H1 (cell line): ENCODE measurements at regions not wholly inside any gene's neighbourhood (a gene's known extent, or its start where the extent isn't known, plus 50 kb on each side); places are given as distances from the start of the nearest gene placed in this dataset.

Source experiments
- CTCF ChIA-PET: fragments of 300-600 bp; sonication (Branson Sonifier 250); formaldehyde crosslinking; loops from one replicate; lab custom pipeline; 2021; ENCODE audit not compliant: partially characterized antibody; lab: Charles Lee
- POLR2A ChIA-PET: fragments of 300-600 bp; sonication (Branson Sonifier 250); formaldehyde crosslinking; loops from one replicate; lab custom pipeline; 2021; ENCODE audit warnings: inconsistent platforms; ENCODE audit not compliant: partially characterized antibody; lab: Charles Lee
- DNase-seq, 2 experiments: peaks; one replicate each; pipeline versions ENCODE4 v3.0.0 to v3.0.0-alpha.2; 2010 to 2022; ENCODE audit warnings: low spot score in 2 of 2, low read depth in 1 of 2, mixed read lengths in 1 of 2
- FAIRE-seq: peaks from 2 replicates; lab custom pipeline; 2011; peaks lifted over from hg19 to GRCh38; lab: Jason Lieb, UNC
- H2AFZ ChIP-seq: 2 replicates; pipeline ENCODE4 v1.8.1; 2012; ENCODE audit warnings: low read length, inconsistent platforms
- H2AK5ac ChIP-seq: 2 replicates; pipeline ENCODE4 v1.6.1; 2013; ENCODE audit warnings: low read depth, low read length
- H2BK120ac ChIP-seq: replicated peaks from 2 replicates; pipeline ENCODE3; 2013; ENCODE audit warnings: low read depth, low read length, inconsistent platforms
- H2BK12ac ChIP-seq: 2 replicates; pipeline ENCODE4 v1.6.1; 2013; ENCODE audit warnings: low read depth, low read length
- H2BK15ac ChIP-seq: 2 replicates; pipeline ENCODE4 v1.6.1; 2013; ENCODE audit warnings: low read length
- H2BK20ac ChIP-seq: 2 replicates; pipeline ENCODE4 v1.6.1; 2013; ENCODE audit warnings: low read length
- H2BK5ac ChIP-seq: 2 replicates; pipeline ENCODE4 v1.6.1; 2013; ENCODE audit warnings: low read depth, low read length
- H3K14ac ChIP-seq: 2 replicates; pipeline ENCODE4 v1.6.1; 2013; ENCODE audit warnings: inconsistent platforms; ENCODE audit not compliant: insufficient read length
- H3K18ac ChIP-seq: 2 replicates; pipeline ENCODE4 v1.6.1; 2013; ENCODE audit warnings: low read length; ENCODE audit errors: extremely low read depth
- H3K23ac ChIP-seq: 2 replicates; pipeline ENCODE4 v1.6.1; 2013; ENCODE audit warnings: inconsistent platforms; ENCODE audit not compliant: insufficient read length
- H3K23me2 ChIP-seq: 2 replicates; pipeline ENCODE4 v1.6.1; 2013; ENCODE audit warnings: low read depth, low read length
- H3K27ac ChIP-seq: 2 replicates; pipeline ENCODE4 v1.6.1; 2011; ENCODE audit warnings: low read depth, low read length, inconsistent platforms
- H3K27me3 ChIP-seq, 4 experiments: replicated peaks in 1 of 4; 1 replicate in 1 of 4; 2 replicates in 3 of 4; pipeline versions ENCODE4 v1.6.1 to v1.8.1; 2011 to 2013; ENCODE audit warnings: low read length in 3 of 4, mild to moderate bottlenecking in 3 of 4, inconsistent platforms in 2 of 4, mixed read lengths in 2 of 4, moderate library complexity in 1 of 4; ENCODE audit not compliant: control insufficient read depth in 3 of 4, insufficient read depth in 3 of 4; ENCODE audit errors: extremely low read depth in 1 of 4
- H3K36me3 ChIP-seq, 4 experiments: 2 replicates each; pipeline versions ENCODE4 v1.6.1 to v1.8.1; 2011 to 2013; ENCODE audit warnings: mild to moderate bottlenecking in 4 of 4, low read length in 3 of 4, moderate library complexity in 2 of 4, control low read depth in 1 of 4, inconsistent platforms in 1 of 4; ENCODE audit not compliant: insufficient read depth in 4 of 4, control insufficient read depth in 2 of 4
- H3K4ac ChIP-seq: replicated peaks from 2 replicates; pipeline ENCODE3; 2013; ENCODE audit warnings: low read length, low read depth, mixed read lengths, inconsistent platforms; ENCODE audit not compliant: insufficient read length
- H3K4me1 ChIP-seq, 4 experiments: replicated peaks in 1 of 4; 1 replicate in 1 of 4; 2 replicates in 3 of 4; pipeline versions ENCODE4 v1.6.1 to v1.8.1; 2011 to 2013; ENCODE audit warnings: low read length in 3 of 4, inconsistent platforms in 2 of 4, mixed read lengths in 1 of 4; ENCODE audit not compliant: insufficient read depth in 4 of 4, control insufficient read depth in 3 of 4
- H3K4me2 ChIP-seq, 2 experiments: 2 replicates each; pipeline versions ENCODE4 v1.6.1 to v1.8.1; 2011 to 2013; ENCODE audit warnings: low read depth in 2 of 2, low read length in 2 of 2, control low read depth in 1 of 2, inconsistent platforms in 1 of 2, mild to moderate bottlenecking in 1 of 2; ENCODE audit not compliant: insufficient read depth in 1 of 2
- H3K4me3 ChIP-seq, 4 experiments: fragments of 200-600, 300-600 bp in 1 of 4; sonication (generic), shearing (Covaris generic), sonication (Bioruptor Twin) in 1 of 4; 2 replicates each; pipeline versions ENCODE4 v1.5.1 to v1.8.1; 2011 to 2016; ENCODE audit warnings: low read length in 4 of 4, low read depth in 3 of 4, control low read depth in 2 of 4, inconsistent platforms in 2 of 4, mild to moderate bottlenecking in 2 of 4, mixed read lengths in 1 of 4, moderate library complexity in 1 of 4; ENCODE audit not compliant: insufficient read depth in 2 of 4; ENCODE audit errors: extremely low read depth in 1 of 4
- H3K56ac ChIP-seq: replicated peaks from 2 replicates; pipeline ENCODE3; 2013; ENCODE audit warnings: low read depth, mild to moderate bottlenecking, mixed read lengths, low read length, inconsistent platforms; ENCODE audit not compliant: insufficient read length
- H3K79me1 ChIP-seq: 2 replicates; pipeline ENCODE4 v1.6.1; 2013; ENCODE audit warnings: low read depth, low read length, control low read depth
- H3K79me2 ChIP-seq, 2 experiments: 2 replicates each; pipeline versions ENCODE4 v1.6.1 to v1.8.1; 2012 to 2013; ENCODE audit warnings: low read length in 2 of 2, mild to moderate bottlenecking in 2 of 2, inconsistent platforms in 1 of 2; ENCODE audit not compliant: insufficient read depth in 2 of 2, control insufficient read depth in 1 of 2
- H3K9ac ChIP-seq, 4 experiments: replicated peaks in 1 of 4; 1 replicate in 1 of 4; 2 replicates in 3 of 4; pipeline versions ENCODE4 v1.6.1 to v1.8.1; 2011 to 2013; ENCODE audit warnings: low read depth in 3 of 4, low read length in 3 of 4, control low read depth in 2 of 4, mild to moderate bottlenecking in 2 of 4, moderate library complexity in 2 of 4, inconsistent platforms in 1 of 4; ENCODE audit errors: extremely low read depth in 1 of 4
- H3K9me3 ChIP-seq, 2 experiments: 2 replicates each; pipeline versions ENCODE4 v1.6.1 to v1.8.1; 2012 to 2013; ENCODE audit warnings: mild to moderate bottlenecking in 2 of 2, moderate library complexity in 2 of 2, control low read depth in 1 of 2, inconsistent platforms in 1 of 2, low read depth in 1 of 2, low read length in 1 of 2, mixed read lengths in 1 of 2; ENCODE audit not compliant: insufficient read depth in 2 of 2
- H4K20me1 ChIP-seq, 2 experiments: replicated peaks in 1 of 2; 2 replicates each; pipeline versions ENCODE3 to v1.8.1; 2011 to 2013; ENCODE audit warnings: inconsistent platforms in 2 of 2, low read length in 2 of 2, mild to moderate bottlenecking in 1 of 2; ENCODE audit not compliant: insufficient read depth in 2 of 2, control insufficient read depth in 1 of 2
- H4K5ac ChIP-seq: 2 replicates; pipeline ENCODE4 v1.6.1; 2013; ENCODE audit warnings: low read length, low read depth, mixed read lengths, inconsistent platforms; ENCODE audit not compliant: insufficient read length
- H4K8ac ChIP-seq: 2 replicates; pipeline ENCODE4 v1.8.0; 2013; ENCODE audit warnings: mild to moderate bottlenecking, moderate library complexity, low read length, inconsistent platforms; ENCODE audit not compliant: insufficient read depth; ENCODE audit errors: extremely low read depth
- H4K91ac ChIP-seq: replicated peaks from 2 replicates; pipeline ENCODE3; 2013; ENCODE audit warnings: low read length, mixed read lengths, inconsistent platforms; ENCODE audit not compliant: insufficient read length
- BACH1 ChIP-seq: IDR thresholded peaks from 2 replicates; pipeline ENCODE4 v1.6.1; 2012; ENCODE audit warnings: low read length, improper control_type of control experiment
- EP300 ChIP-seq, 2 experiments: IDR thresholded peaks; 1 replicate in 1 of 2; 2 replicates in 1 of 2; pipeline ENCODE4 v1.6.1; 2011 to 2012; ENCODE audit warnings: low read depth in 2 of 2, low read length in 2 of 2, mild to moderate bottlenecking in 2 of 2, borderline replicate concordance in 1 of 2, inconsistent platforms in 1 of 2, moderate library complexity in 1 of 2
- FOSL1 ChIP-seq: IDR thresholded peaks from 2 replicates; pipeline ENCODE4 v1.6.1; 2011; ENCODE audit warnings: mild to moderate bottlenecking, low read depth, low read length, moderate library complexity; ENCODE audit not compliant: insufficient read depth
- GTF2F1 ChIP-seq: IDR thresholded peaks from 2 replicates; pipeline ENCODE4 v1.6.1; 2012; ENCODE audit warnings: low read depth, low read length, improper control_type of control experiment, borderline replicate concordance
- HDAC6 ChIP-seq: IDR thresholded peaks from one replicate; pipeline ENCODE4 v1.7.1; 2012; ENCODE audit warnings: low read depth, mild to moderate bottlenecking, inconsistent platforms, low read length, moderate library complexity
- JUND ChIP-seq: IDR thresholded peaks from 2 replicates; pipeline ENCODE4 v1.6.1; 2011; ENCODE audit warnings: mild to moderate bottlenecking, improper control_type of control experiment, low read length
- KDM1A ChIP-seq: fragments of 200-600, 300-600 bp; sonication (generic); IDR thresholded peaks from 2 replicates; pipeline ENCODE4 v1.7.1; 2016; ENCODE audit warnings: mild to moderate bottlenecking, low read length, borderline replicate concordance
- NANOG ChIP-seq: IDR thresholded peaks from 2 replicates; pipeline ENCODE4 v1.6.1; 2011; ENCODE audit warnings: low read length, low read depth, mild to moderate bottlenecking, inconsistent platforms; ENCODE audit not compliant: insufficient read depth, poor library complexity, severe bottlenecking
- RXRA ChIP-seq: IDR thresholded peaks from 2 replicates; pipeline ENCODE4 v1.6.1; 2011; ENCODE audit warnings: low read depth, mild to moderate bottlenecking, low read length, moderate library complexity; ENCODE audit not compliant: insufficient read depth
- SP1 ChIP-seq: IDR thresholded peaks from 2 replicates; pipeline ENCODE4 v1.6.1; 2011; ENCODE audit warnings: low read depth, low read length
- SP2 ChIP-seq: IDR thresholded peaks from 2 replicates; pipeline ENCODE4 v1.6.1; 2012; ENCODE audit warnings: mild to moderate bottlenecking, low read length, inconsistent platforms
- TBP ChIP-seq: IDR thresholded peaks from 2 replicates; pipeline ENCODE4 v1.6.1; 2011; ENCODE audit warnings: low read depth, low read length, improper control_type of control experiment
- YY1 ChIP-seq: IDR thresholded peaks from 2 replicates; pipeline ENCODE4 v1.6.1; 2011; ENCODE audit warnings: low read depth, mild to moderate bottlenecking, low read length
- WGBS, 2 experiments: shearing (Covaris generic) in 1 of 2; methylation state at CpG; one replicate each; pipeline versions ENCODE4 v1.1.6 to v1.1.7; 2013 to 2015; ENCODE audit warnings: low lambda C conversion rate in 2 of 2, mixed read lengths in 2 of 2, inconsistent platforms in 1 of 2, low coverage in 1 of 2, missing lambda C conversion rate in 1 of 2; ENCODE audit not compliant: insufficient replicate concordance in 2 of 2, insufficient coverage in 1 of 2, insufficient read length in 1 of 2; ENCODE audit errors: extremely low coverage in 1 of 2, missing lambda C conversion rate in 1 of 2; 5-methylcytosine and 5-hydroxymethylcytosine counted together
- TF ChIP-seq, protein P1 (sequence below): IDR thresholded peaks from 2 replicates; pipeline ENCODE4 v1.6.1; 2012; ENCODE audit warnings: low read length, inconsistent platforms

GRCh38 chr6:10028222-10028621, 386.7 kb downstream of the TFAP2A start:
- H3K56ac ChIP-seq, result no peak overlapping the region
- H2BK120ac ChIP-seq, result no peak overlapping the region
- H4K20me1 ChIP-seq, result no peaks in the 10 kb centered on the region
- H3K27ac ChIP-seq, result no peak overlapping the region
- H3K36me3 ChIP-seq, result no peaks in the 10 kb centered on the region
- no peaks in the 10 kb centered on the region for H3K79me1 ChIP-seq
- no peaks in the 10 kb centered on the region; the same call in 1 of the 2 replicates for H3K23me2 ChIP-seq
- H3K4me2 ChIP-seq, result no peak overlapping the region
- no peak overlapping the region for H4K91ac ChIP-seq
- H3K14ac ChIP-seq, result no peak overlapping the region
- FAIRE-seq, result no peak
- no peaks in the 10 kb centered on the region for H3K27me3 ChIP-seq
- no peak overlapping the region for H2BK5ac ChIP-seq
- CTCF ChIA-PET, result interaction anchor here (1.9 kb wide), 1 partner anchor 11 kb away, joined by 5 read pairs; no protein-coding TSS in a partner anchor
- H3K4ac ChIP-seq, result no peak overlapping the region
- TF ChIP-seq JUND, result no peak
- TF ChIP-seq, protein P1, sequence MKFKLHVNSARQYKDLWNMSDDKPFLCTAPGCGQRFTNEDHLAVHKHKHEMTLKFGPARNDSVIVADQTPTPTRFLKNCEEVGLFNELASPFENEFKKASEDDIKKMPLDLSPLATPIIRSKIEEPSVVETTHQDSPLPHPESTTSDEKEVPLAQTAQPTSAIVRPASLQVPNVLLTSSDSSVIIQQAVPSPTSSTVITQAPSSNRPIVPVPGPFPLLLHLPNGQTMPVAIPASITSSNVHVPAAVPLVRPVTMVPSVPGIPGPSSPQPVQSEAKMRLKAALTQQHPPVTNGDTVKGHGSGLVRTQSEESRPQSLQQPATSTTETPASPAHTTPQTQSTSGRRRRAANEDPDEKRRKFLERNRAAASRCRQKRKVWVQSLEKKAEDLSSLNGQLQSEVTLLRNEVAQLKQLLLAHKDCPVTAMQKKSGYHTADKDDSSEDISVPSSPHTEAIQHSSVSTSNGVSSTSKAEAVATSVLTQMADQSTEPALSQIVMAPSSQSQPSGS, result no peak
- TF ChIP-seq YY1, result no peak
- no peak for TF ChIP-seq TBP
- no peak for TF ChIP-seq FOSL1
- TF ChIP-seq SP1, result no peak
- no peak for TF ChIP-seq EP300 (IDR thresholded peaks at IDR 0.05; ENCODE audit: borderline replicate concordance in 1 of 2, low read depth in 2 of 2, low read length in 2 of 2)
- TF ChIP-seq GTF2F1, result no peak
- TF ChIP-seq HDAC6, result no peak
- TF ChIP-seq SP2, result no peak
- no peak for TF ChIP-seq BACH1
- TF ChIP-seq NANOG, result no peak
- no peak for TF ChIP-seq RXRA
- TF ChIP-seq KDM1A, result no peak
- no peak overlapping the region for H4K5ac ChIP-seq
- H3K9ac ChIP-seq, result no peak overlapping the region
- no peak overlapping the region for H2BK15ac ChIP-seq
- POLR2A ChIA-PET, result no interaction called here
- no peak overlapping the region for H2BK20ac ChIP-seq
- no peaks in the 10 kb centered on the region for H3K9me3 ChIP-seq
- H3K18ac ChIP-seq, result no peak overlapping the region
- no peak for DNase-seq
- H3K4me1 ChIP-seq, result peaks cover 0 to 2% (median 0%) of the 10 kb centered on the region in 4 experiments; a peak in 4 of 7 replicates
- H3K4me3 ChIP-seq, result no peak overlapping the region
- H3K79me2 ChIP-seq, result no peaks in the 10 kb centered on the region
- H2BK12ac ChIP-seq, result no peak overlapping the region
- H2AFZ ChIP-seq, result no peak overlapping the region
- no peak overlapping the region for H2AK5ac ChIP-seq
- WGBS, 2 experiments, result 89% methylated on average over 4 of the region's 4 CpGs; no CpG with 5 or more reads in 1 of the 2 experiments
- H3K23ac ChIP-seq, result no peak overlapping the region
- H4K8ac ChIP-seq, result no peak overlapping the region
